PC-3 (cell line): ENCODE measurements at regions not wholly inside any gene's neighbourhood (a gene's known extent, or its start where the extent isn't known, plus 50 kb on each side); places are given as distances from the start of the nearest gene placed in this dataset.

Source experiments
- ATAC-seq: fragments of 200-7000 bp; cut with Tn5 transposase; 2 replicates; pipeline ENCODE4 v1.9.1; 2020; ENCODE audit warnings: mild to moderate bottlenecking, moderate library complexity
- BruUV-seq: library from RNA; stranded (reverse); fragments of 400-500 nt; replicated peaks from 2 replicates; lab custom pipeline; 2021; lab: Mats Ljungman, UMichigan
- CTCF ChIA-PET: fragments of 300-600 bp; sonication (Branson Sonifier 250); formaldehyde crosslinking; loops from one replicate; lab custom pipeline; 2022; ENCODE audit warnings: antibody characterized with exemption; lab: Charles Lee
- POLR2A ChIA-PET: fragments of 300-600 bp; sonication (Branson Sonifier 250); formaldehyde crosslinking; loops from one replicate; lab custom pipeline; 2022; ENCODE audit warnings: antibody characterized with exemption; ENCODE audit not compliant: unreplicated experiment; lab: Charles Lee
- DNase-seq: peaks from one replicate; pipeline ENCODE4 v3.0.0-alpha.2; 2015
- H2AFZ ChIP-seq: fragments of 300-600 bp; sonication (generic); 2 replicates; pipeline ENCODE4 v1.6.0; 2016; ENCODE audit warnings: antibody characterized with exemption, low read length
- H3F3A ChIP-seq: fragments of 300-600 bp; sonication (generic); one replicate; pipeline ENCODE4 v1.6.0; 2017; ENCODE audit warnings: antibody characterized with exemption, low read length, control low read depth, mild to moderate bottlenecking; ENCODE audit not compliant: unreplicated experiment
- H3K27ac ChIP-seq: fragments of 300-600 bp; sonication (generic); 2 replicates; pipeline ENCODE4 v1.5.1; 2016; ENCODE audit warnings: mild to moderate bottlenecking, low read length
- H3K27me3 ChIP-seq: fragments of 300-600 bp; sonication (generic); 2 replicates; pipeline ENCODE4 v1.6.1; 2016; ENCODE audit warnings: low read length, mixed read lengths
- H3K36me3 ChIP-seq: fragments of 300-600 bp; sonication (generic); 2 replicates; pipeline ENCODE4 v1.6.1; 2016; ENCODE audit warnings: low read depth, mixed run types, low read length, mixed read lengths
- H3K4me1 ChIP-seq: fragments of 300-600 bp; sonication (generic); 2 replicates; pipeline ENCODE4 v1.5.1; 2016; ENCODE audit warnings: low read length; ENCODE audit not compliant: insufficient read depth
- H3K4me2 ChIP-seq: fragments of 300-600 bp; sonication (generic); 2 replicates; pipeline ENCODE4 v1.6.0; 2016; ENCODE audit warnings: low read length
- H3K4me3 ChIP-seq: fragments of 300-600 bp; sonication (generic); 2 replicates; pipeline ENCODE4 v1.5.1; 2016; ENCODE audit warnings: mild to moderate bottlenecking, low read length, mixed read lengths
- H3K79me2 ChIP-seq: fragments of 300-600 bp; sonication (generic); 2 replicates; pipeline ENCODE4 v1.6.1; 2017; ENCODE audit warnings: low read length, mixed read lengths
- H3K9ac ChIP-seq: fragments of 300-600 bp; sonication (generic); 2 replicates; pipeline ENCODE4 v1.6.0; 2016; ENCODE audit warnings: mild to moderate bottlenecking, low read length
- H3K9me2 ChIP-seq: fragments of 300-600 bp; sonication (generic); replicated peaks from 2 replicates; pipeline ENCODE4 v1.6.1; 2016; ENCODE audit warnings: mixed run types, low read length, mixed read lengths
- H3K9me3 ChIP-seq: fragments of 300-600 bp; sonication (generic); 2 replicates; pipeline ENCODE4 v1.6.1; 2016; ENCODE audit warnings: low read length, mixed read lengths
- H4K20me1 ChIP-seq: fragments of 300-600 bp; sonication (generic); 2 replicates; pipeline ENCODE4 v1.6.1; 2016; ENCODE audit warnings: low read length, mixed read lengths
- CTCF ChIP-seq: fragments of 300-600 bp; sonication (generic); conservative IDR thresholded peaks from 2 replicates; pipeline ENCODE4 v1.5.1; 2017; ENCODE audit warnings: antibody characterized with exemption, low read depth, mild to moderate bottlenecking, low read length
- EZH2 ChIP-seq: fragments of 300-600 bp; sonication (generic); IDR thresholded peaks from one replicate; pipeline ENCODE4 v1.6.1; 2017; ENCODE audit warnings: antibody characterized with exemption, mild to moderate bottlenecking, low read length; ENCODE audit not compliant: unreplicated experiment
- EZH2phosphoT487 ChIP-seq: fragments of 300-600 bp; sonication (generic); IDR thresholded peaks from 2 replicates; pipeline ENCODE4 v1.6.1; 2018; ENCODE audit warnings: mild to moderate bottlenecking, antibody characterized with exemption, low read length, borderline replicate concordance
- intact Hi-C: fragments of 100-400 bp; cut with micrococcal nuclease; formaldehyde crosslinking; loops from 2 replicates; pipeline ENCODE4 v1.9.0; 2023

DNA sequence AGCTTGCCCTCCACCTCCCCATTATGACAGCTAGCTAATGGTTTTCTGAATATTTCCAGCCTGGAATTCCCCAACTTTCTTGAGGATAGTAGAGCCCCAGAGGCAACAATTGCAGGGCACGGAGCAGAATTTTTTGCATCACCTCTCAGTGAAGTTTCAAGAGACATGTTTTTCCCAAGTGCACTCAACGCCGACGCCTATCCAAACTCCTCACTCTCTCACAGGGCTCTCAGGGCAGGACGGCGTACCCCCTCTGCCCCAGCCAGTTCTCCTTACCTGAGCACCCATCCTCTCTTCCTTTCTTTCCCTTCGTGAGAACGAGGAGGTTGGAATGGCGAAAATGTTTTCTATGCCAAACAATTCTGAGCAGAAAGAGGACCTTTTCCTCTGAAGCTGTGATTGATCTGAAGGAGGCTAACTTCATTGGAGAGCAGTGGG, 83.1 kb upstream of the FOXQ1 start:
- no peaks in the 10 kb centered on the region for H3K4me1 ChIP-seq
- no peak overlapping the region for H3K27ac ChIP-seq
- H4K20me1 ChIP-seq, result no peaks in the 10 kb centered on the region
- ATAC-seq, result no peak
- no peaks in the 10 kb centered on the region for H3K79me2 ChIP-seq
- H2AFZ ChIP-seq, result no peak overlapping the region
- H3K36me3 ChIP-seq, result no peaks in the 10 kb centered on the region
- no peak overlapping the region for H3K9ac ChIP-seq
- TF ChIP-seq EZH2phosphoT487 (no peak), CTCF (no peak), EZH2 (no peak)
- H3K9me2 ChIP-seq, result no peaks in the 10 kb centered on the region
- no peak for DNase-seq
- no peaks in the 10 kb centered on the region for H3K9me3 ChIP-seq
- no peak overlapping the region for H3K4me3 ChIP-seq
- intact Hi-C loops, result no loop called here
- BruUV-seq, result no TSS peak
- ChIA-PET CTCF (no interaction called here), POLR2A (no interaction called here)
- H3K4me2 ChIP-seq, result no peak overlapping the region
- peaks cover 82% of the 10 kb centered on the region for H3K27me3 ChIP-seq
- no peaks in the 10 kb centered on the region for H3F3A ChIP-seq

DNA sequence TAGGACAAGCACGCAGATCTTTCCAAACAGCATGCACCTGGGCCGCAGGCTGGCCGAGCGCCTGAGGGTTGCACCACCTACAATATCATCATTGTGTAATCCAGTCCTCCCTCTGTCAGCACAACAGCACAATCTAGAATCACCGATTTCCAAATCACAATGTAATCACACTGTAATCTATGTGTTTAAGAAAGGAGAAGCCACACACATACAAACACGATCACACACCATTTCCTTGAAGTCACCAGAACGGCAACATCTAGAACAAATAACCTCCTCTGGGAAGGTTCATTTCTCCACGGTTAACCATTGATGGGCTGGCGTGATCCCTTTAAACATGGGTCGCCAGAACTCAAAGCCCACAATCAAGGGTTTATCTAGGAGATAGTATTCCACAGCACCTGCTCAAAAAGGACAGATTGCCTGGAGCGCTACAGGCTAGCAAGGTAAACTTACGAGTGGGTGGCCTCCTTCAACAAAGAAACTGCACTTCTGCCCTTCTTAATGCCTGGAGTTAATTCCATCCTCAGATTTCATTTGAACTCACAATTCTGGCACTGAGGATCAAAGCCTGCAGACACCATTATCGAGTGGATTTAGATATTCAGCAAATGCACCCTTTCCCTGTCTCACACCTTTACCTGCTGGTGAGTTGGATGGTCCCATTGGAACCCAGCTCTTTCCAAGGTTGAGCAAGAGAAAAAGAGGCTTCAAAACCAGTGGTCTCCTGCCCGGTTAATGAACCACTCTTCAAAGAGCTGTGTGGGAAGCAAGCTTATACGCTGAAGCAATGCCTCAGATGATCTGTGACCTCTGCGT, 83.8 kb upstream of the FOXQ1 start:
- Histone ChIP-seq H3K9me2 (no peaks in the 10 kb centered on the region), H3K4me1 (no peaks in the 10 kb centered on the region), H3K4me3 (no peak overlapping the region), H3F3A (no peaks in the 10 kb centered on the region), H2AFZ (no peak overlapping the region), H3K27ac (no peak overlapping the region), H3K79me2 (no peaks in the 10 kb centered on the region), H3K36me3 (no peaks in the 10 kb centered on the region), H3K9me3 (no peaks in the 10 kb centered on the region), H3K27me3 (peaks cover 80% of the 10 kb centered on the region), H3K9ac (no peak overlapping the region), H3K4me2 (no peak overlapping the region), H4K20me1 (no peaks in the 10 kb centered on the region)
- intact Hi-C loops, result no loop called here
- no peak for DNase-seq
- TF ChIP-seq EZH2 (no peak), EZH2phosphoT487 (no peak), CTCF (no peak)
- POLR2A ChIA-PET, result no interaction called here
- no TSS peak for BruUV-seq
- ATAC-seq, result no peak
- CTCF ChIA-PET, result no interaction called here

- Histone ChIP-seq H3K9ac (no peak overlapping the region), H3K79me2 (no peaks in the 10 kb centered on the region), H3K36me3 (no peaks in the 10 kb centered on the region), H2AFZ (no peak overlapping the region), H3K9me2 (no peaks in the 10 kb centered on the region), H4K20me1 (no peaks in the 10 kb centered on the region), H3K4me2 (no peak overlapping the region), H3K27me3 (peaks cover 80% of the 10 kb centered on the region), H3F3A (no peaks in the 10 kb centered on the region), H3K4me3 (no peak overlapping the region), H3K27ac (no peak overlapping the region), H3K9me3 (no peaks in the 10 kb centered on the region), H3K4me1 (no peaks in the 10 kb centered on the region)
- BruUV-seq, result no TSS peak
- ATAC-seq (no peak), DNase-seq (no peak)
- intact Hi-C loops, result no loop called here
- TF ChIP-seq EZH2phosphoT487, result no peak
- TF ChIP-seq EZH2, result no peak
- TF ChIP-seq CTCF, result no peak
- ChIA-PET POLR2A (no interaction called here), CTCF (no interaction called here)
These were observed 84.3 kb upstream of the FOXQ1 start for GRCh38 chr6:1227600-1227934.
